ENCODE measurements at regions not wholly inside any gene's neighbourhood (a gene's known extent, or its start where the extent isn't known, plus 50 kb on each side); places are given as distances from the start of the nearest gene placed in this dataset.

DNA sequence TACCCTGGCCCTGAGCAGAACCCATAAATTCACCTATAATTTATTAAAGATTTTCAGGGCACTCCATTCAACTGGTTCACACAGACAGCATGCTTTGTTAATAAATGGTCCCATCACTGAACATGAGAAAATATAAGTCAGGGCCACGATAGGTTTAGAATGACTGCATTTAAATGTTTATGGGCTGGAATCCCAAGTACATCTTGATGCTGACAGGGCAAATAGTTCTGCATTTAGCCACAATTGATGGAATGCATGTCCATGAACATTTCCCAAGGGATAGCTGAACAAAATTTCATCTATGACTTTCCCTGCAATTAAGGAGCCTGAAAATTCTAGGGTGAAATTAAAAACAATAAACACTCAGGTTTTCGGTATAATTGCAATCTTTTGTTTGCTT lies 124.5 kb downstream of the CAAP1 start:
- Histone ChIP-seq H3K4ac (replicated peaks; ENCODE audit: insufficient read length, low read depth, low read length) (no peak overlapping the region), H2BK15ac (ENCODE audit: low read length) (no peak overlapping the region), H3K27me3 (replicated peaks in 1 of 4; ENCODE audit: control insufficient read depth in 3 of 4, extremely low read depth in 1 of 4, insufficient read depth in 3 of 4, low read length in 3 of 4) (no peaks in the 10 kb centered on the region), H3K23ac (ENCODE audit: insufficient read length) (no peak overlapping the region), H2BK20ac (ENCODE audit: low read length) (no peak overlapping the region), H4K91ac (replicated peaks; ENCODE audit: insufficient read length, low read length) (no peak overlapping the region), H3K56ac (replicated peaks; ENCODE audit: insufficient read length, low read depth, low read length) (no peak overlapping the region), H3K79me2 (ENCODE audit: control insufficient read depth in 1 of 2, insufficient read depth in 2 of 2, low read length in 2 of 2) (no peaks in the 10 kb centered on the region), H2AK5ac (ENCODE audit: low read depth, low read length) (no peak overlapping the region), H4K5ac (ENCODE audit: insufficient read length, low read depth, low read length) (no peak overlapping the region), H3K14ac (ENCODE audit: insufficient read length) (no peak overlapping the region), H3K4me2 (ENCODE audit: insufficient read depth in 1 of 2, low read depth in 2 of 2, low read length in 2 of 2) (no peak overlapping the region), H3K9ac (replicated peaks in 1 of 4; ENCODE audit: extremely low read depth in 1 of 4, low read depth in 3 of 4, low read length in 3 of 4) (no peak overlapping the region), H3K79me1 (ENCODE audit: low read depth, low read length) (no peaks in the 10 kb centered on the region), H2BK12ac (ENCODE audit: low read depth, low read length) (no peak overlapping the region), H3K4me1 (replicated peaks in 1 of 4; ENCODE audit: control insufficient read depth in 3 of 4, insufficient read depth in 4 of 4, low read length in 3 of 4) (0 out of 7 replicates have a peak, but pooled peaks cover 0 to 2% (median 0%) of the 10 kb centered on the region in 4 experiments), H3K36me3 (ENCODE audit: control insufficient read depth in 2 of 4, insufficient read depth in 4 of 4, low read length in 3 of 4) (no peaks in the 10 kb centered on the region), H4K20me1 (replicated peaks in 1 of 2; ENCODE audit: control insufficient read depth in 1 of 2, insufficient read depth in 2 of 2, low read length in 2 of 2) (no peaks in the 10 kb centered on the region), H3K9me3 (ENCODE audit: insufficient read depth in 2 of 2, low read depth in 1 of 2, low read length in 1 of 2) (no peaks in the 10 kb centered on the region), H3K23me2 (ENCODE audit: low read depth, low read length) (no peaks in the 10 kb centered on the region), H2BK120ac (replicated peaks; ENCODE audit: low read depth, low read length) (no peak overlapping the region), H2BK5ac (ENCODE audit: low read depth, low read length) (no peak overlapping the region), H3K27ac (ENCODE audit: low read depth, low read length) (no peak overlapping the region), H3K4me3 (ENCODE audit: extremely low read depth in 1 of 4, insufficient read depth in 2 of 4, low read depth in 3 of 4, low read length in 4 of 4) (no peak overlapping the region), H3K18ac (ENCODE audit: extremely low read depth, low read length) (no peak overlapping the region), H2AFZ (ENCODE audit: low read length) (no peak overlapping the region), H4K8ac (ENCODE audit: extremely low read depth, insufficient read depth, low read length) (no peak overlapping the region)
- TF ChIP-seq POU5F1 (IDR thresholded peaks at IDR 0.05; ENCODE audit: low read depth, low read length) (no peak), SP2 (IDR thresholded peaks at IDR 0.05; ENCODE audit: low read length) (no peak)
- WGBS, 2 experiments (ENCODE audit: extremely low coverage in 1 of 2, insufficient coverage in 1 of 2, insufficient read length in 1 of 2, insufficient replicate concordance in 2 of 2, low coverage in 1 of 2, low lambda C conversion rate in 2 of 2, missing lambda C conversion rate in 1 of 2), result 77% methylated on average over 2 of the region's 2 CpGs; no CpG with 5 or more reads in 1 of the 2 experiments
- no peak for DNase-seq (ENCODE audit: low read depth in 1 of 2, low spot score in 2 of 2)
- FAIRE-seq, result no peak
- POLR2A ChIA-PET (ENCODE audit: partially characterized antibody), result no interaction called here
- CTCF ChIA-PET (ENCODE audit: partially characterized antibody), result interaction anchor here (1.0 kb wide), 1 partner anchor 40 kb away, joined by 3 read pairs; no protein-coding TSS in a partner anchor
